GM21737 (cell line): ENCODE measurements at regions not wholly inside any gene's neighbourhood (a gene's known extent, or its start where the extent isn't known, plus 50 kb on each side); places are given as distances from the start of the nearest gene placed in this dataset.
"Not testable (repeated sequence)": the region's sequence is repeated elsewhere in the genome, so short reads cannot be mapped to it uniquely, and the experiment has no call there.

Experiments
- ATAC-seq: cut with Tn5 transposase; IDR thresholded peaks from one replicate; pipeline ENCODE4 v1.9.1; 2021; ENCODE audit warnings: mild to moderate bottlenecking, moderate library complexity; ENCODE audit not compliant: unreplicated experiment

DNA sequence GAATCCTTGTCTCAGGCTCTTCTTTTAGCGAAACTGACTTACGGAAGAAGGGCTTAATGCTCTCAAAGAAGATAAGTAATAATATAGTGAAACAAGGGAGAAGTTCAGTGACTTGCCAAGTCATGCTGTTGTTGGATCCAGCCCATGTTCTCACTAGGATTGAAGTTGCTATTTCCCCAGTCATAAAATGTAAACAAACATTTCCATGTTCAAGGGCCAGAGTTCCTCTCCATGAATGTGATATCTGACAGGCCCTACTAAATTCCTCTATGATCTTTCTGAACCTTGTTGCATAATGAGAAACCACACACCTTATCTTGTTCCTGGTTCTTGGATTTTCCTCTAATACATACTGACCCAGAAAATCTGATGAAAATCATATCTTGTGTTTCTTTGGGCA is 876.5 kb upstream of the B3GALT2 start:
- ATAC-seq: no peak

DNA sequence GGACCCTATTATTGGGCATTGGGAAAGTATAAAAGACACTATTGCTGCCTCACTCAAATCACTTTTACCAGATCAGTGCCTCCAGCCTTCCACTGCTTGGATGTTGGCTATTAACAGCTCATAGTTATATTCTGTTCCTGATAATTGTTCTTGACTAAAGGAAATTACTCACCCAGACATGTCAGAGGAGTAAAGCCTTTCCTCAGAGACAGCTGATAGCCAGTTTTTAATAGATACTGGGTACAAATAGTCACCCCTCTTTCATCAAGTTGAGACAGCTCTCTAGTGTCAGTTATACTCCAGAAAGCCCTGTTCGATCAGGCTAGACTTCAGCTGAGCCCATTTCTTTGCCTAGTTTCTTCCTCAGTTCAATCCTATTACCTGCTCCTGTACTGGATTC is 876.1 kb upstream of the B3GALT2 start:
- no peak for ATAC-seq

DNA sequence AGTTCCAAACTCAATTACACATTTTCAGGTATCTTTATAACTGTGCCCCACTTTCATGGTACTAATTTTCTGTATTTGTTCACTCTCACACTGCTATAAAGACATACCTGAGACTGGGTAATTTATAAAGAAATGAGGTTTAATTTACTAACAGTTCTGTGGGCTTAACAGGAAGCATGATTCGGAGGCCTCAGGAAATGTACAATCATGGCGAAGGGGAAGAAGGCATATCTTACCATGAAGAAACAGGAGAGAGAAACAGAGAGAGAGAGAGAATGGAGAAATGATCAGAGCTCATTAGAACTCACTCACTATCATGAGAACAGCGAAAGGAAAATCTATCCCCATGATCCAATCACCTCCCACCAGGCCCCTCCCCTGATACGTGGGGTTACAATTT is 874.1 kb upstream of the B3GALT2 start:
- no peak for ATAC-seq

DNA sequence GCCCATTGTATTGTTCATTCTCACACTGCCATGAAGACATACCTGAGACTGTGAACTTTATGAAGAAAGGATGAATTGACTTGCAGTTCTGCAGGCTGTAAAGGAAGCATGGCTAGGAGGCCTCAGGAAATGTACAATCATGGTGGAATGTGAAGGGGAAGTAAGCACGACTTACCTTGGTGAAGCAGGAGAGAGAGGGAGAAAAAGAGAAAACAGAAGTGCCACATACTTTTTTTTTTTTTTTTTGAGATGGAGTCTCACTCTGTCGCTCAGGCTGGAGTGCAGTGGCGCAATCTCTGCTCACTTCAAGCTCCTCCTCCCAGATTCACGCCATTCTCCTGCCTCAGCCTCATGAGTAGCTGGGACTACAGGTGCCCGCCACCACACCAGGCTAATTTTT is 871.9 kb upstream of the B3GALT2 start:
- not testable (repeated sequence) for ATAC-seq

DNA sequence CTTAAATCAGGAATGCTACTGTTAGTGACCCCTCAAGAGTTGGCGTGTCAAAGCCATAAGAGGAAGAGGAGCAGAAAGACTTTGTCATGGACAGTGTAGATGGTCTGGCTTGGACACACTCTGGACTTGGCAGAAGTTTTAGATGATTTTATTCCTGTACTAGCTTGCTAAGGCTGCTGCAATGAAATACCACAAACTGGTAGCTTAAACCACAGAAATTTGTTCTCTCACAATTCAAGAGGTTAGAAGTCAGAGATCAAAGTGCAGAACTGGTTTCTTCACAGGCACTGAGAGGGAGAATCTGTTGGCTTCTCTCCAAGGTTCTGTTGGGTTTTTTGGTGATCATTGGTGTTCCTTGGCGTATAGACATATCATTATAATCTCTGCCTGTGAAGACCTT is 869.8 kb upstream of the B3GALT2 start:
- ATAC-seq: no peak

DNA sequence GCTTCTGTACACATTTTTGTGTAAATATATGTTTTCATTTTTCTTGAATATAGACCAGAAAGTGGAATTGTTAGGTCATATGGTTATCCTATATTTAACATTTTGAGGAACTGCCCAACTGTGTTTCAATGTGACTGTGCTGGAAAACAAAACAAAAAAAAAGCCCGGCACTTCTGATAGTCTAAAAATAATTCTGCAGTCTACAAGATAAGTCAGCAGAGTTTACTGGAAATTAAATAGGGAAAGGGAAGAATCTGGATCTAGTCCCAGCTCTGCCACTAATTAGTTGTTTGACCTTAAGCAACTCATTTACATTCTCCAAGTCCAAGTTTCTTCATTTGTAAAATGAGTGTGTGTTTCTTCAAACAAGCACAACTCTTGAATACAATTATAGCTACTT is 869.1 kb upstream of the B3GALT2 start:
- ATAC-seq: no peak

DNA sequence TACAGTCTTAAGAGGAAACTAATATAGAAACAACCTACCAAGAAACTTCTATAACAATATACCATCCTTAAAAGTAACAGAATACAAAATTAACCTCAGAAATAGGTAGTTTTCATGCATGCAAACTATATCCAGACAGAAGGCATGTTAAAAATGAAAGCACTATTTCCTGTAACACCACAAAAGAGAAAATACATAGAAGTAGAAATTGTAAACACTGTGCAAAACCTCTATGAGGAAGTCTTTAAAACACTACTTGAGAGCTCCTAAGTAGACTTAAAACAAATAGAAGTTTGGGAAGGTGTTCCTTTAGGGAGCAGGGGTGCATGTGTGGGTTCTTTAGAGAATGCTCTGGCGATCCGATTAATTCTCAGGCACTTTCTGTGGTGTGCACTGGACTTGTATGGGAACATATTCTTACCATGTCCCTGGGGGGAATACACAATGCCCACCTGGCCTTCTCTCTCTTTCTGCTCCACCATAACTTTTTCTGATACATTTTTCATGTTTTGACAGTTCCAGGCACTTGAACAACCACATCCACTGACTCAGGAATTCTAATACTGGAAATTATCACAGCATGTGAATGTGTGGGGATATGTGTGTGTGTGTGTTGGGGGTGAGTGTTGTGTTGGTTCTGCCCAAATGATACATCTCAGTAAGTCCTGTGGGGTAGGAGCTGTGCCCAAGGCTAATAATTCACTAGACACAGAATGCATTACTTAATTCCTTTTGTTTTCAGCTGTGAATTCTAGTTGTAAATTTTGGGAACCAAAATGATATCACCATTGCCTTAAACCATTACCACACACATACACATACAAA is 866.3 kb upstream of the B3GALT2 start:
- ATAC-seq: no peak

DNA sequence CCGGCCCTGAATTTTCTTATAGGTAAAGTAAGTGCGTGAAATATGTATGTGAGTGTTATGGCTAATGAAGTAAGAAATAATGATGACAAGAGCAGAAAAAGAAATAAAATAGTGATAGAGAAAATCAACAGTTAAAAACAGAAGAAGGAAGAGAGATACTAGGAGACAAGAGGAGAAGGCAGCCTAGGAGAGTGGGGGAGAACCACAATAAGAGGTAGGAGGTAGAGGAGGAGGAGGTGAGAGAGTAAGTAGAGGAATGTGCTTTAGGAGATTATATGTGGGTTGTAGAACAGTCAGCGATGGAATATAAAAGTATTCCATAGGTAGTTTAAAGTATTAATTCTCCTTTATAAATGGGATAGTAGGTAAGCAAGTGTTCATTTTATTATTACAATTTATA is 861.5 kb upstream of the B3GALT2 start:
- ATAC-seq: no peak

DNA sequence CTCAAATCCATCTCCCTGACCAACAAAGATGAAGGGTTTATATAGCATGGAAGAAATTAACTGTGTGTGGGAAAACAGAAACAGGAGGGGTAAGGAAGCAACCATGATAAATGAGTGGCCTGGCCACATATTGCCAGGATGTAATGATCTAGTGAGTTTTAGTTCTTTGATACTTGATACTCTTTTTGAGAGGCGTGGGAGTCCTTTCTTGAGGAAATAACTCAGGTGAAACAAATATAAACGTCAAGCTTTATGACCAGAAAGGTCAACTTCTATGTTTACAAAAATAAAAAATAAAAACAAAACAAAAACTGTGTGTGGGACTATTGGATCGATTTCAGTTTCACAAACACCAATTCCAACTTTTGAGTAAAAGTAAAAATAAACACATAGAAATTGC is 860.8 kb upstream of the B3GALT2 start:
- no peak for ATAC-seq

DNA sequence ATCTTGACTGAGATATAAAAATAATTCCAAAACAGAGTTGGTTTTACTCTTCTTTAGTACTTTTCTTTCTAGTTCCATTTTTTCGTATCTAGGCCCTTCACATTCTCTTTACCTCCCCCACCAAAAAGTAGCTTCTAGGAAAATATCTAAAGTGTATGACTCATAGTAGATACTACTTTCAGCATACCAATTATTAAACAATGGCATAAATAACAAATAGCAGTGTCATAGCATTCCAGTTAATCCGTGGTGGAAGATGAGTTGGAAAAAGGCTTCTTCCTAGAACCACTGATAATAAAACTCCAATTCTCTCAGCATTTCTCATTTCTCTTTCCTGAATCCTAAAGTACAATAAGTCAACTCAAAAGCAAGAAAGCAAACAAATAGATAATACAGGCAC is 859.0 kb upstream of the B3GALT2 start:
- ATAC-seq: no peak

DNA sequence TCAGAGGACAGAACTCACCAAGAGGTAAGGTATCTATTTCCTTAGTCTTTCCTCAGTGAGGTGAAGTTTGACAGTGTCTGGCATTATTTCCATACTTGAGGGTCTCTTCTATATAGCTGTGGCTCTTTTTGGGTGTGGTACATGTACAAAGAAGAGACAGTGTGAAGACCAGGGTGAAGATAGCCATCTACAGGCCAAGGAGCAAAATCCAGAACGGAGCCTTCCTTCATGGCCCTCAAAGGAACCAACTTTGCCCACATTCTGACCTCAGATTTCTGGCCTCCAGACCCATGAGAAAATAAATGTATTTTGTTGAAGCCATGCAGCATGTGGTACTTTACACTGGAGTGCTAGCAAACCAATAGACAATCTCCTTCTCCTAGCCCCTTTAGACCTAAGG is 858.5 kb upstream of the B3GALT2 start:
- no peak for ATAC-seq

DNA sequence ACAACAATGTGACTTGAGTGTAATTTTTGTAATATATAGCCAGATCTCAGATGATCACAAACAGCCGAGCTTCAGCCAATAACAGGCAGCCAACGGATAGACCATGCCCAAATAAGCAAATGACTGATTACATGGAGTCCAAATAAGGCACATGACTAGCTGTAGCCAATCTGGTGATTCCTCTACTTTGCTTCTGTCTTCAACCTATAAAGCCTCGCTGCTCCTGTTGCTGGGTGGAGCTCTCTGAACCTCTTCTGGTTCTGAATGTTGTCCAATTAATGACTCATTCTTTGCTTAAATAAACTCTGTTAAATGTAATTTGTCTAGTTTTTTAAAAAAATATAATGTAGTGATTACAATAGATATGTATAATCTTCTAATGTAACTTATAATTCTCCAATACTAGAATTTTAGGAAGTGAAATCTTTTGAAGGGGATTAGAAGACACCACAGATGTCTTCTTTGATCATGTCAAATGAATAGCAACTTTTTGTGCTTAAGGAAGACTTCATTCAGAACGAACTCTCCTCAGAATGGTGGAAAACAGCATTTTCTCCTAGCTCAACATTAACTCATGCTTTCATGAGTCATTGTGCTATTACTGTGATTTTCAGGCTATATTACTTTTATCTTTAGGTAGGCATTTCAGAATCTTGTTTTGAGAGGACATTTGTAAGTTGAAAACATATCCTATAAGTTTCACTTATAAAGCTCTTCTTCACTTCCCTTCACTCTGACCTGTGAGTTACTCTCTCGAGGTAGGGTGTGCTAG is 857.8 kb upstream of the B3GALT2 start:
- no peak for ATAC-seq

DNA sequence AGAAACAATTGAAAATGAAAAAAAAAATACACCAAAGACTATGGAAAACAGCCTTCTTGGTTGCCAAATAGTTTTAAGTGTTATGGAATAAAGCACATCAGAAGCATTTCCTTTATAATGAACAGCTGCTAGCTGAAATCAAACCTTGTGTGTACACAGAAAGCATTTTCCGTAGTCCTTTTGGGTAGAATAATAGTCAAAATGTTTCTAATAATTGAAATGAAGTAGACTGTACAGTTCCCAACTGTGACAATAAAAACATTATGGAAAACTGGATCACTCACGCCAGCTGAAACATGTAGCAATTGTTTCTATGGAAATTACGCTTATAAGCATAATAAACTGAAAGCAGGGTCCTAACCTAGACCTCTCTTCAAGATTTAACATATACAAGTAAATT is 856.3 kb upstream of the B3GALT2 start:
- no peak for ATAC-seq

DNA sequence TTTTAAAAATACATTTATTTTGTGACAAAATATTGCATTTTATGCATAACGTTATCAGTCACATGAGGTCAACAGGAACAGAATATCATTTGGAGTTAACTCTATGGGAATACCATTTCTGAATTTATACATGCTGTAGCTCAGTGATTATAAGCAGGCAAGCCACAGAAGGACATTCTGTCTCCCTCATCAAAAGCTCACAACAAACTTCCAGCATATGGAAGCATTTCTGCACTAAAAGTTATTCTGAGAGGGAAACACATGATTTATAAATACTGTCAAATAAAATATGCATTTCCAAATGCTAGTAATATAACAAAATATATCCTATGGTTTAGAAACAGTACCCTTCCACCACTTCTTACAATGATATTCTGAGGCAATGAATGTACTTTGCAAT is 854.1 kb upstream of the B3GALT2 start:
- no peak for ATAC-seq

DNA sequence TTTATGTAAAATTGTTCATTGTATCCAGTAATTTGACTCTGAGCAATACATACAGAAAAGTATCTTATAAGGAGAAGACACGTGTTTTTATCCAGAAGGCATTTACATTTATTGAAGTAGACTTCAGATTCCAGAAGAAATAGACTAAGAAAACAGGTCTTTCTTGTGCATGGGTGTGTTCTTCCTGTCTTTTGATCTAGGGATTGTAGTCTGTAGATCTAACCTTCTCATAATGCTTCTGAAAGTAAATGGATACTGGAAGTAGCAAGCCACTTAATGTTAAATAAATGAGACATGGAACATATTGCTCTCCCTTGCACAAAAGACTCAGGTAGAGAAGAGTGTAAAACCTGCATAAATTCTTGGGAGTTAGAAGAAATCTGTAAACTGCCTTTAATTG is 853.2 kb upstream of the B3GALT2 start:
- ATAC-seq: no peak

DNA sequence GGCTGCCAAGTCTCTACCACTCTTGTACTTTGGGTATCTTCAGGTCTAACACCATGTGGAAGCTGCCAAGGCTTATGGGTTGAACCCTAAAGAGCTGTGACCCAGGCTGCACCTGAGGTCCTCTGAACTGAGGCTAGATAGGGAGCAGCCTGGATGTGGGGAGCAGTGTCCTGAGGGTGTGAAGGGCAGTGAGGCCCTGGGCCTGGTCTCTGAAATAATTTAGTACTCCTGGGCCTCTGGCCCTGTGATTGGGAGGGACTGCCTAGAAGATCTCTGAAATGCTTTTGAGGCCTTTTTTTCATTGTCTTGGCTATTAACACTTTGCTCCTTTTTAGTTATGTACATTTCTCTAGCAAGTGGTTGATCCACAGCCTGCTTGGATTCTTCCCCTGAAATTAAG is 847.2 kb upstream of the B3GALT2 start:
- ATAC-seq: no peak

DNA sequence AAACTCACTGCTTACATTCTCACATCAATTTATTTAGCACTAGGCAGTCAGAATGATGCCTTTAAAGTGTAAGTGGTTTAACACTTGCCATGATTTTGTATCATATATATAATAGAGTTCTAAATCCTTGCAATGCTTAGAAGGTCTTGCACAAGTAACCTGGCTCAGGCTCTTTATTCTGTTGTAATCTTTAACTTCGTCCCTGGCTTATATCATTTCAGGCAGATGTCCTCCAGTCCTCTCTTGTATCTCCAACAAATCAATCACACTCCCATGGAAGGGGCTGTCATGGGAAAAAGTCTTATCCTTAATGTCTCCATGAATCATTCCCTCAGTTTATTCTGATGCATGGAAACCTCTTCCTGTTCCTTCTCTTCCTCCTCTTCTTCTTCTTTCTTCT is 841.6 kb upstream of the B3GALT2 start:
- no peak for ATAC-seq

DNA sequence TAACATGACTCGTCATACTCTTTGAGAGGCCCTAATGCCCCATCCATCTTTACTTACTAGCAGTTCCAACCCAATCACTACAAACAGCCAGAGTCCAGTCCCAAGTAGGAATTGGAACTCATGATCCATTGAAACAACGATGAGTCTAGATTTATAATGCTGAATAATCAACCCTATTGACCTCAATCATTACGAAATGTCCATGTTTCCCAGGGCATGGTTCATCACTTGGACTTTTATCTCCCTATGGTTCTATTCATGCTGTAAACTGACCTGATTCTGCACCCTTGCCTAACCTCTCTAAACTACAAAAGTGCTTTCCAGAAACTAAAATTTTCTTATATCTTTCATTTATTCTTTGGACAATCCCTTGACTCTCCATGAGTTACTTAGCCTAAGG is 840.0 kb upstream of the B3GALT2 start:
- no peak for ATAC-seq

DNA sequence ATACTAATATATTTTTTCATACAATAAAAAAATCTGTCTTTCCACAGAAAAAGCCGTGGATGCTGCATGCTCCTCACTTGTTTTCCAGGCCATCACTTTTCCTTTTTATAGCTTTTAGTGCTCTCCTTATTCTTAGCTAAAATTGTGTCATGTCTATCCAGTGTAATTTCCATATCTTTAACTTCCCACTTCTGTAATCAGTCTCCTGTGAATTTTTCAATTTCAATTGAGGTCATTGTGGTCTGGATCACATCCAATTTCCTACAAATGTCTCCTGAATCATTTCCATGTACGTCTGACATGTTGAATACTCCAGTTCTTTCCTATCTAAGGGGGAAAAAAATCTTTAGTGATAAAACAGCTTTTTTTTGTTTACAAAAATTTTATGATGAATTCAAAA is 838.2 kb upstream of the B3GALT2 start:
- ATAC-seq: no peak

DNA sequence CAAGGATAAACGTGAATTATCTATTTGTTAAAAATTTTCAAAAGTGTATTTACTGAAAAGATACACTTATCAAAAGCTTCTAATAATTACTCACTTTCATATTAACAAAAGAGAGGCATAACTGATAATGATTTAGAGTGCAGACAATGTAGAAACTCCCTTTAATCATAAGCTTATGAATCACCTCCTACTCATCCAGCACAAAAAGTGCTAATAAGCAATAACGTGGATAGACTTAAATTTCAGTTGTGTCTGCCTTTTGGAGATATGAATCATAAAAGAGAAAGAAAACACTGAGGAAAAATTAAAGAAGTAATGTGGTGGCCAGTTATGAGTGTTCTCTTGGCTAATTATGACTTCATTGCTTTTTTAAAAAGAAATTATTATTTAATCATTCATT is 827.6 kb upstream of the B3GALT2 start:
- ATAC-seq: no peak

DNA sequence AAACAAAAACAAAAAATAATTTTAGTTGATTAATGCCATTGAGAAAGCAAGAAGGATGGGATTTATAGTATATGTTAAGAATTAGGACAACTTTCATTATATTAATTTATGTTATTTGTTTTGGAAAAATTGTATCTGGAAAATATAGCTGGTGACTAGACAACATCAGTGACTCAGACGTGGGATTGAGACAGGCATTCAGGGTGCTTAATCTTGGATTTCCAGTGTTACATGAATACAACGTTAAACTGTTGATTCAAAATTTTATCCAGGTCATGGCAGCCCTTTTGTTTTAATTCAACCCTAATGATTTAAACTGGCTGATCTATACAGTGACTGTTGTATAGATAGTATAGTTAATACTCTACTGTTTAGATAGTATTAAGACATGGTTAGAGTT is 827.1 kb upstream of the B3GALT2 start:
- no peak for ATAC-seq

DNA sequence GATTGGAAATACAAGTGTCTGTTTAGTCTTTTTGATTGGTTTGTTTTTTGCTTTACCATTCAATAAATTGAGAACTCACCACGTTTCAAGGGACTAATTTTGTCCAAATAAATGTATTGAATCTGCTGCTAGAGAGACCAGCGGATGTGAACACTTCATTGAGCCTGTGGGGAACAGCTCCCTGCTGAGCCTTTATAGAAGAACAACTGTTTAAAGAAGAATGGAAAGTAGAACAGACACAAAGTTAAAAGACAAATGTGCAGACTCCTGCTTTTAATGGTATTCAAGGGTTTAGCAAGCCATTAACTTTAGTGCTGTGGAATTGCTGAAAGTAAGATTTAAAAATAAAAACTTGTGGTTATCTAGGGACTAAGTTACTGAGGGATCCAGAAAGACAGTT is 817.7 kb upstream of the B3GALT2 start:
- ATAC-seq: no peak
